RWPE2 (cell line): ENCODE measurements at regions not wholly inside any gene's neighbourhood (a gene's known extent, or its start where the extent isn't known, plus 50 kb on each side); places are given as distances from the start of the nearest gene placed in this dataset.

ENCODE experiments used
- ATAC-seq: fragments of 200-7000 bp; cut with Tn5 transposase; 3 replicates; pipeline ENCODE4 v1.9.1; 2021; ENCODE audit warnings: low read depth
- DNase-seq: peaks from one replicate; pipeline ENCODE4 v3.0.0-alpha.2; 2020; ENCODE audit warnings: low spot score
- H3K27ac ChIP-seq: fragments of 450-650 bp; 2 replicates; pipeline ENCODE4 v1.5.1; 2017; ENCODE audit warnings: mild to moderate bottlenecking; ENCODE audit not compliant: poor library complexity, severe bottlenecking
- H3K27me3 ChIP-seq: fragments of 250-450 bp; sonication (Bioruptor Pico); 2 replicates; pipeline ENCODE4 v1.5.1; 2021; ENCODE audit warnings: mild to moderate bottlenecking, moderate library complexity; ENCODE audit not compliant: insufficient read depth, poor library complexity, severe bottlenecking
- H3K36me3 ChIP-seq: fragments of 250-450 bp; sonication (Bioruptor Pico); 2 replicates; pipeline ENCODE4 v1.5.1; 2020; ENCODE audit warnings: low read depth, mild to moderate bottlenecking, moderate library complexity
- H3K4me1 ChIP-seq: fragments of 250-450 bp; sonication (Bioruptor Pico); 2 replicates; pipeline ENCODE4 v1.5.1; 2021; ENCODE audit warnings: mild to moderate bottlenecking, moderate library complexity; ENCODE audit not compliant: insufficient read depth, poor library complexity, severe bottlenecking
- H3K4me3 ChIP-seq: fragments of 250-450 bp; sonication (Bioruptor Pico); 2 replicates; pipeline ENCODE4 v1.5.1; 2021; ENCODE audit warnings: mild to moderate bottlenecking, moderate library complexity; ENCODE audit not compliant: severe bottlenecking
- H3K9me3 ChIP-seq: fragments of 250-450 bp; sonication (Bioruptor Pico); 2 replicates; pipeline ENCODE4 v1.5.1; 2021; ENCODE audit warnings: mild to moderate bottlenecking, moderate library complexity; ENCODE audit not compliant: severe bottlenecking
- TF ChIP-seq, protein P1 (sequence below): fragments of 450-650 bp; IDR thresholded peaks from one replicate; pipeline ENCODE4 v1.5.1; 2017; ENCODE audit warnings: mild to moderate bottlenecking, moderate library complexity; ENCODE audit not compliant: poor library complexity, severe bottlenecking

DNA sequence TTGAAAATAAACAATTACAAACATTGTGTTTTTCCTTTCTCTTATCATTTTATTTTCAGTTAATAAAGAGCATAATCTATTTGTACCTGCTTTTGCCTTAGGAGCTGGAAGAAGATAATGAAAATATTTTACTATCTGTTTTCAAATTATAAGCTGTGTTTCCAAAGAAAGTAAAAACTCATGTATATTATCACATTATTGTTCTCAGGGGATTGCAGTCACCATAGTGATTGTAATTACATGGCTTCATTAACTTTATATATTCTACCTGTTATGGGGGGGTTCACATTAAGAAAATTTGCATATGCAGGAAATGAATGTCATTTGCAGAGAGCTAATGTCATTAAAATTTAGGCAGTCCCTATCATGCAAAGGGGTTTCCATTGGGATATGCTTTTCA, 542.3 kb downstream of the NXPH1 start:
- H3K4me3 ChIP-seq: no peak overlapping the region
- ATAC-seq: no peak
- no peaks in the 10 kb centered on the region for H3K27me3 ChIP-seq
- TF ChIP-seq, protein P1, sequence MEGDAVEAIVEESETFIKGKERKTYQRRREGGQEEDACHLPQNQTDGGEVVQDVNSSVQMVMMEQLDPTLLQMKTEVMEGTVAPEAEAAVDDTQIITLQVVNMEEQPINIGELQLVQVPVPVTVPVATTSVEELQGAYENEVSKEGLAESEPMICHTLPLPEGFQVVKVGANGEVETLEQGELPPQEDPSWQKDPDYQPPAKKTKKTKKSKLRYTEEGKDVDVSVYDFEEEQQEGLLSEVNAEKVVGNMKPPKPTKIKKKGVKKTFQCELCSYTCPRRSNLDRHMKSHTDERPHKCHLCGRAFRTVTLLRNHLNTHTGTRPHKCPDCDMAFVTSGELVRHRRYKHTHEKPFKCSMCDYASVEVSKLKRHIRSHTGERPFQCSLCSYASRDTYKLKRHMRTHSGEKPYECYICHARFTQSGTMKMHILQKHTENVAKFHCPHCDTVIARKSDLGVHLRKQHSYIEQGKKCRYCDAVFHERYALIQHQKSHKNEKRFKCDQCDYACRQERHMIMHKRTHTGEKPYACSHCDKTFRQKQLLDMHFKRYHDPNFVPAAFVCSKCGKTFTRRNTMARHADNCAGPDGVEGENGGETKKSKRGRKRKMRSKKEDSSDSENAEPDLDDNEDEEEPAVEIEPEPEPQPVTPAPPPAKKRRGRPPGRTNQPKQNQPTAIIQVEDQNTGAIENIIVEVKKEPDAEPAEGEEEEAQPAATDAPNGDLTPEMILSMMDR: no peak
- DNase-seq: no peak
- no peaks in the 10 kb centered on the region for H3K36me3 ChIP-seq
- H3K27ac ChIP-seq: no peak overlapping the region
- H3K9me3 ChIP-seq: no peaks in the 10 kb centered on the region
- H3K4me1 ChIP-seq: no peaks in the 10 kb centered on the region

DNA sequence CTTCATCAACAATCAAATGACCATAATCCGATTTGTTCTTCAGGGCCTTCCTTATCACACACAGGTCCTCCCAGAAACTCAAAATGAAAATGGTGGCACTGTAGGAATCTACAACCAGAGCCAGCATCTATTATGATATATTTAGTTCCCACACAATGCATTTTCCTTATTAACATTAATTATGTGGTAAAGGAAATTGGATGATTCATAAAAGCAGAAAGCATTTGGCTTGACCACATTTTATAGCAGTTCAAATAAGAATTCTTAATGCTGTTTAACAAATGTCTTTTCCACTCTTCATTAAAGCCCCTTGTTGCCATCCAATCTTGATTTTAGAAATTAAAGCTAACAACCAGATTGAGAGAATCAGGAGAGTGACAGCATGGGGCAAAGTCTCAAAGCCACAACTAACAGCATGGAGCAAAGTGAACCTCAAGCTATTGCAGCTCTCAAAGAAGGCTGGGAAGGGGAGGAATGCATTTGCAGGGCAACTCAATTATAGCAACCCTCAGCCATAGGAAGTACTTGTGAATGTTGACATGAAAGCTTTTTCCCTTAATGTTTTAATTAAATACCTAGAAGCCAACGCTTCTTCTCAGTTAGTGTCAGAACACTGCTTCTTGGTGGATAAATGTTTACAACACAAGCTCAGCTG, 549.1 kb downstream of the NXPH1 start:
- no peaks in the 10 kb centered on the region for H3K9me3 ChIP-seq
- peaks cover 8% of the 10 kb centered on the region for H3K27me3 ChIP-seq
- DNase-seq (no peak), ATAC-seq (no peak)
- no peak overlapping the region for H3K27ac ChIP-seq
- no peak overlapping the region for H3K4me3 ChIP-seq
- no peaks in the 10 kb centered on the region for H3K4me1 ChIP-seq
- no peaks in the 10 kb centered on the region for H3K36me3 ChIP-seq
- TF ChIP-seq, protein P1: no peak

DNA sequence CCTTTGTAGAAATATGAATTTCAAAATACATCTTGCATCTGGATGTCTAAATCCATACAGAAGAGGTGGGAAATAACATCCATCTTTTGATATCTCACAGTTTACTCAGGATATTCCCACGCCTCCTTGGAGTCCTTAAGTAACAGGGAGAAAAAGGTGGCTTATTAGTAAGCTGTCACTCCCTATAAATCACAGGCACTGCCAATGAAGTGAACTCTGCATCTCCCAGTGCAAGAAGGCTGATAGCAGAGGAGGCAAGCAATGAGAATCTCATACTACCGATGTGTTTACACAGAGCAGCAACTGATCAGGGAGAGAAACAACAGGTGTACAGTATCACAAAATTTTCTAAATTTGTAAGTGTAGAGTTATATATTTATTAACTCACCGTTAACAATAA, 551.8 kb downstream of the NXPH1 start:
- no peak for ATAC-seq
- no peaks in the 10 kb centered on the region for H3K4me1 ChIP-seq
- no peaks in the 10 kb centered on the region for H3K36me3 ChIP-seq

DNA sequence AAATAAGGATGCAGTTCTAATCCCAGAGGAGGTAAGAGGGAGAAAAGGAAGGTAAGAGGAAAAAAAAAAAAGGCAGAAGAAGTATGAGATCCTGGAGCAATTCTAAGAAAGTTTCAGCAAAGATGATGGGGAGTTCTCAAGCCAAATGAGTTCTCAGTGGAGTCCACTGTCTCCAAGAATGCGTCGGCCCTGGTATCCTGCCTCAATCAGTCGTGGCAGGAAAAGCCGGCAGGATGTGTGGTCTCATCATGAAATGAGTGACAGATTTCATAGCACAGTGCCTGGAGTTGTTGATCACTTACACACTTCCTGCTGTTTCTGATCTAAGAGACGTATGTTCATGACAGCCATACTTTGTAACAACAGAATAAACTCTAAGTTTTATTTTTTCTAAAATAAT, 554.9 kb downstream of the NXPH1 start:
- H3K27me3 ChIP-seq: peaks cover 8% of the 10 kb centered on the region
- H3K4me3 ChIP-seq: no peak overlapping the region
- H3K36me3 ChIP-seq: no peaks in the 10 kb centered on the region
- H3K9me3 ChIP-seq: no peaks in the 10 kb centered on the region
- H3K27ac ChIP-seq: no peak overlapping the region
- ATAC-seq (no peak), DNase-seq (no peak)
- TF ChIP-seq, protein P1: no peak
- H3K4me1 ChIP-seq: no peaks in the 10 kb centered on the region

More for the DNA sequence above, 551.8 kb downstream of the NXPH1 start:
- H3K27ac ChIP-seq: no peak overlapping the region
- TF ChIP-seq, protein P1: no peak
- no peak overlapping the region for H3K4me3 ChIP-seq
- H3K27me3 ChIP-seq: peaks cover 8% of the 10 kb centered on the region
- DNase-seq: no peak
- H3K9me3 ChIP-seq: no peaks in the 10 kb centered on the region

DNA sequence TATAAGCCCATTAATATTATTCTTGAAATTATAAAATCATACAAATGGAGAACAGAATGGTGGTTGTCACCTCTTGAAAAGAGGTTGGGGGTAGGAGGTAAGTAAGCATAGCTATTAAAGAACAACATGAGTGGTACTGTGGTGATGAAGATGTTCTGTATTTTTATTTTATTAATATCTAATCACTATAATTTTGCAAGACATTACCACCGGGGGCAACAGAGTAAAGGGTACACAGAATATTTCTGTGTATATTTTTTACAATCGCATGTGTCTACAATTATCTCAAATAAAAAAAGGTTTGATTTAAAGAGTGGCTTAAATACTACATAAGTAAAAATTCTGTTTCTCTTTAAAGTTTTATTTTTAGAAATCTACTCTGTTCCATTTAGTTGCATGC, 557.8 kb downstream of the NXPH1 start:
- TF ChIP-seq, protein P1: peak; percentile 18
- Histone ChIP-seq H3K27ac (no peak overlapping the region), H3K4me3 (no peak overlapping the region), H3K4me1 (no peaks in the 10 kb centered on the region), H3K36me3 (no peaks in the 10 kb centered on the region), H3K9me3 (no peaks in the 10 kb centered on the region), H3K27me3 (no peaks in the 10 kb centered on the region)
- ATAC-seq (no peak), DNase-seq (no peak)
